Osteocyte (in vitro differentiated cells): ENCODE measurements at regions not wholly inside any gene's neighbourhood (a gene's known extent, or its start where the extent isn't known, plus 50 kb on each side); places are given as distances from the start of the nearest gene placed in this dataset.
A peak's percentile ranks its signal among the peaks of the same experiment; 100 is the strongest.

ENCODE experiments used
- DNase-seq: peaks from one replicate; pipeline ENCODE4 v3.0.0; 2021; ENCODE audit warnings: mixed read lengths; ENCODE audit not compliant: unreplicated experiment; ENCODE audit errors: extremely low spot score
- H3K27ac Mint-ChIP-seq: one replicate; pipeline ENCODE4 v1.8.0; 2021; ENCODE audit warnings: mild to moderate bottlenecking, mixed read lengths; ENCODE audit not compliant: unreplicated experiment
- H3K27me3 Mint-ChIP-seq: one replicate; pipeline ENCODE4 v1.8.0; 2021; ENCODE audit warnings: mixed read lengths; ENCODE audit not compliant: unreplicated experiment
- H3K36me3 Mint-ChIP-seq: one replicate; pipeline ENCODE4 v1.8.0; 2021; ENCODE audit warnings: mixed read lengths; ENCODE audit not compliant: unreplicated experiment
- H3K4me1 Mint-ChIP-seq: one replicate; pipeline ENCODE4 v1.8.0; 2021; ENCODE audit warnings: mixed read lengths; ENCODE audit not compliant: unreplicated experiment
- H3K4me3 Mint-ChIP-seq: one replicate; pipeline ENCODE4 v1.8.0; 2021; ENCODE audit warnings: mild to moderate bottlenecking, moderate library complexity, mixed read lengths; ENCODE audit not compliant: unreplicated experiment
- H3K9me3 Mint-ChIP-seq: one replicate; pipeline ENCODE4 v1.8.0; 2021; ENCODE audit warnings: mixed read lengths; ENCODE audit not compliant: unreplicated experiment
- TF ChIP-seq, protein P1 (sequence below): fragments of 200-600 bp; sonication (generic); IDR thresholded peaks from 2 replicates; pipeline ENCODE4 v1.5.0; 2021; ENCODE audit warnings: antibody characterized with exemption, mild to moderate bottlenecking, moderate library complexity

DNA sequence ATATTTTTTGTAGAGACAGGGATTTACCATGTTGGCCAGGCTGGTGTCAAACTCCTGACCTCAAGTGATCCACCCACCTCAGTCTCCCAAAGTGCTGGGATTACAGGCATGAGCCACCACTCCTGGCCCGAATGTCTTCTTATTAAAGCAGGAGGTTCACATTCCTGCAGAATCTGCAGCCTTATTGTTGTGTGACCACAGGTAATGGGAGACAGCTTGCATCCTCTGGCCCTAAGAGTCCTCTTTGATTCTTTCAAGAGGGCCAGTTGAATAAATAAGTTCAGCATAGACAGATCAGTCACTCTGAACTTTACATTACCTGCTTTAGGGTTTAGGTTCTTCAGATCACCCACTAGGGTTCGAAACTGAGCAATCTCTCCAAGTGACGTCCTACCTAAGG is 172.9 kb upstream of the TOPAZ1 start:
- Mint-ChIP-seq H3K27me3 (no peaks in the 10 kb centered on the region), H3K27ac (no peak overlapping the region), H3K4me1 (peaks cover 34% of the 10 kb centered on the region), H3K36me3 (no peaks in the 10 kb centered on the region), H3K9me3 (no peaks in the 10 kb centered on the region), H3K4me3 (no peak overlapping the region)
- TF ChIP-seq, protein P1, sequence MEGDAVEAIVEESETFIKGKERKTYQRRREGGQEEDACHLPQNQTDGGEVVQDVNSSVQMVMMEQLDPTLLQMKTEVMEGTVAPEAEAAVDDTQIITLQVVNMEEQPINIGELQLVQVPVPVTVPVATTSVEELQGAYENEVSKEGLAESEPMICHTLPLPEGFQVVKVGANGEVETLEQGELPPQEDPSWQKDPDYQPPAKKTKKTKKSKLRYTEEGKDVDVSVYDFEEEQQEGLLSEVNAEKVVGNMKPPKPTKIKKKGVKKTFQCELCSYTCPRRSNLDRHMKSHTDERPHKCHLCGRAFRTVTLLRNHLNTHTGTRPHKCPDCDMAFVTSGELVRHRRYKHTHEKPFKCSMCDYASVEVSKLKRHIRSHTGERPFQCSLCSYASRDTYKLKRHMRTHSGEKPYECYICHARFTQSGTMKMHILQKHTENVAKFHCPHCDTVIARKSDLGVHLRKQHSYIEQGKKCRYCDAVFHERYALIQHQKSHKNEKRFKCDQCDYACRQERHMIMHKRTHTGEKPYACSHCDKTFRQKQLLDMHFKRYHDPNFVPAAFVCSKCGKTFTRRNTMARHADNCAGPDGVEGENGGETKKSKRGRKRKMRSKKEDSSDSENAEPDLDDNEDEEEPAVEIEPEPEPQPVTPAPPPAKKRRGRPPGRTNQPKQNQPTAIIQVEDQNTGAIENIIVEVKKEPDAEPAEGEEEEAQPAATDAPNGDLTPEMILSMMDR: no peak
- DNase-seq: peak; percentile 25

DNA sequence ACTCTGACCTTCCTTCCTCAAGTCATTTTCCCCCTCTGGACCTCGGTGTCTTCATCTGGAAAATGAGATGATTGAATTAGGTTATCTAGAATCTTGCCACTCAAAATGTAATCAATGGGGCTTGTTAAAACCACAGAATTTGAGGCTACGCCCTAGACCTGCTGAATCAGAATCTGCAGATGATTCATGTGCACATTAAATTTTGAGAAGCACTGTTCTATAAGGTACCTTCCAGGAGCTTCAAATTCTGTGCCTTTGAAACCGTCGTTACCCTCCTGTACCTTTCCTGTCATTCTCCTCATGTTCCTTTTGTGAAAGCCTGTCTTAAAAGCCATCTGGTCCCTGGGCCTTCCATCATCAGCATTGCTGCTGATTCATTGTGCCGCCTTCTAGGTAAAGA is 172.4 kb upstream of the TOPAZ1 start:
- TF ChIP-seq, protein P1: no peak
- Mint-ChIP-seq H3K27me3 (no peaks in the 10 kb centered on the region), H3K9me3 (no peaks in the 10 kb centered on the region), H3K4me1 (peaks cover 30% of the 10 kb centered on the region), H3K4me3 (no peak overlapping the region), H3K36me3 (no peaks in the 10 kb centered on the region), H3K27ac (no peak overlapping the region)
- DNase-seq: peak; percentile 11

DNA sequence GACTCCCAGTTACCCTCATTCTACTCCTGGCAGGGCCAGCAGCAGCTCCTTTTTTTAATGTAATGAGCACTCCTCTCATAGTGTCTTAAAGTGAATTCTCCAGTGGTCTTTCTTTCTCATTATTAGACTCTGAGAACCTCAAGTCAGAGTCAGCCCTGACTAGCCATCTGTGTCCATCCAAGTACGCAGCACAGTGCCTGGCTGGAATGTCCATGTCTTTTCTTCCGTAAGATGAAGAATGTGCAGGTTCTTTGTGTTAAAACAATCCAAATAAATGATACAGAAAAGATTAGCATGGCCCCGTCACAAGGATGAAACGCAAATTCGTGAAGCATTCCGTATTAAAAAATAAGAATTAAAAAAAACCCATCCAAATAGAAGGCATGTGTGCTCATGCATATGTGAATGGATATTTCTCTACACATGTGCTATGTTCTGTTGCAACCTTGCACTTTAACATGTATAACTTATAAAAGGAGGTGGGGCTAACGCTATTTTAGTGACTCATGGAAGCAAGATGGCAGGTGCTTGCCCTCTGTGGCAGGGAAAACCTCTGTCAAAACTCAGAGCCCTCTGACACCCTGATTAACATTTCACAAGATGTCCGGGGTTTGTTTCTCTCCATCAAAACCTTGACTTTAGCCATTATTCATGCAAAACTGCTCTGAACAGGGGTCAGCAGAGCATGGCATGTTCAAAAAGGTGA is 170.7 kb upstream of the TOPAZ1 start:
- no peak overlapping the region for H3K4me3 Mint-ChIP-seq
- TF ChIP-seq, protein P1: no peak

DNA sequence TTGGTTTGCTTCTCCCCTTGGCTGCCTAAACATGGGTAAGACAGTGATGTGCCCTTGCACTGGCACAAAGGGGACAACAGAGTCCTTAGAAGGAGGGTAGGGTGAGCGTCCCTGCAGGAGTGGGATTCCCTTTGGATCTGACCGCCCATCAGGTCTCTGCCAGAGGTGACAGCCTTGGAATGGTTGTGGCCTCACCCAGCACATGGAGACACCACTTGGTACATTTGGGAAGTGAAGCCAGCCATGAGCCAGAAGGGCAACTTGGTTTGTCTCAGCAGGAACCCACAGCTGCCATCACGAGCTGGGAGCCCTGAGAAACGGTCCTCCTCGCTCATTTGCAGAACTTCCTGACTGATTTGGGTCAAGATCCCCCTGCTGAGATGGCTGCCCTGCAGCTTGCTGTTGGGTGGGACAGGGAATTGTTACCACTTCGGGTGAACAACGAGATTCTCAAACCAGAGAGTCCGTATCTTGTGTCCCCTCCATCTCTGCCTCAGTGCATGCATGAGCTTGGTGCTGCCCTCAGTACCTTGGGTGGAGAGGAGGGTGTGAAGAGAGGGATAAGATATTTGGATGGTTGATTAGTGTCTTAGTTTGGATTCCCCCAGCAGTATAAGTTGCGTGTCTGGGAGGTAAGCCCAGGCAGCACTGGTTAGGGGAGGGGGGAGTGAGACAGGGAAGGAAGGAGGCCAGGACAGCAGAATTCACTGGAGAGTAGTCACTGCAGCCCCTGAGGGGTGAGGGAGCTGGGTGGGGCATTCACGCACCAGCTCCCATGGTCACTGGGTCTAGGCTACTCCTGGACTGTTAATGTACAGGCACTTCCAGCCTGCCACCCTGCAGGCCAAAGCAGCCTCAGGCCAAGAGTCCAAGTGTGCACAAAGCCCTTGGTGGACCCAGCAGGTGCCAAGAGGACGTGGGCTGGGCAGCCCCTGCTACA is 168.8 kb upstream of the TOPAZ1 start:
- DNase-seq: peak; percentile 70
- no peak overlapping the region for H3K4me3 Mint-ChIP-seq
- peaks cover 18% of the 10 kb centered on the region for H3K4me1 Mint-ChIP-seq
- H3K27me3 Mint-ChIP-seq: no peaks in the 10 kb centered on the region
- TF ChIP-seq, protein P1: no peak
- H3K9me3 Mint-ChIP-seq: no peaks in the 10 kb centered on the region
- no peaks in the 10 kb centered on the region for H3K36me3 Mint-ChIP-seq
- no peak overlapping the region for H3K27ac Mint-ChIP-seq

More for the DNA sequence above, 170.7 kb upstream of the TOPAZ1 start:
- no peaks in the 10 kb centered on the region for H3K36me3 Mint-ChIP-seq
- H3K9me3 Mint-ChIP-seq: no peaks in the 10 kb centered on the region
- H3K27ac Mint-ChIP-seq: no peak overlapping the region
- H3K27me3 Mint-ChIP-seq: no peaks in the 10 kb centered on the region
- DNase-seq: no peak
- H3K4me1 Mint-ChIP-seq: peaks cover 20% of the 10 kb centered on the region

DNA sequence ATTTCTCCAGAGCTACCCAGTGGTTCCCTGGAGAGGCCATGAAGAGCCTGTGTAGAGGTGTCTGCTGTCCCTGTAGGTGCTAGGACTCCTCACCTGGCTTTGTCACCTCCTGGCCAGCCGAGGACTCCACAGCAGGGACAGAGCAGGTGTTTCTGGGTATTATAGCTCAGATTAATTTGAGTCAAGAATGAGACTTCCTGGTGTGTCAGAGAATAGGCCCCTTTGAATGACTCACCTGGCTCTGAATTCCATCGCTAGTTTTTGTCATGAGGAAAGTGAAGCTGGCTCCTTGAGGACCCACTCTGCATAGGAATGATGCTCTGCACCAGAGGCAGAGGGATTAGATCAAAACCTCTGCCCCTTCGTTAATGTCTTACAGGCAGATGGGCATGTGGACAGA is 167.5 kb upstream of the TOPAZ1 start:
- Mint-ChIP-seq H3K9me3 (no peaks in the 10 kb centered on the region), H3K4me3 (no peak overlapping the region), H3K36me3 (no peaks in the 10 kb centered on the region), H3K27ac (no peak overlapping the region), H3K27me3 (no peaks in the 10 kb centered on the region), H3K4me1 (peaks cover 16% of the 10 kb centered on the region)
- peak; percentile 11 for DNase-seq
- TF ChIP-seq, protein P1: no peak
